NT2/D1 (cell line): ENCODE measurements at regions not wholly inside any gene's neighbourhood (a gene's known extent, or its start where the extent isn't known, plus 50 kb on each side); places are given as distances from the start of the nearest gene placed in this dataset.

Experiments
- DNase-seq: peaks from one replicate; pipeline ENCODE4 v3.0.0-alpha.2; 2011; ENCODE audit warnings: low read depth, low spot score
- H3K27me3 ChIP-seq: 2 replicates; pipeline ENCODE4 v1.6.0; 2011; ENCODE audit warnings: mild to moderate bottlenecking; ENCODE audit not compliant: insufficient read length, insufficient read depth
- H3K36me3 ChIP-seq: 2 replicates; pipeline ENCODE4 v1.6.1; 2011; ENCODE audit warnings: mild to moderate bottlenecking, low read length, mixed read lengths; ENCODE audit not compliant: insufficient read depth, insufficient read length
- H3K4me1 ChIP-seq: 2 replicates; pipeline ENCODE4 v1.5.1; 2011; ENCODE audit not compliant: insufficient read depth, insufficient read length
- H3K4me3 ChIP-seq: 2 replicates; pipeline ENCODE4 v1.5.1; 2011; ENCODE audit warnings: low read depth; ENCODE audit not compliant: insufficient read length
- H3K9ac ChIP-seq: 2 replicates; pipeline ENCODE4 v1.6.0; 2011; ENCODE audit warnings: low read depth; ENCODE audit not compliant: insufficient read length
- H3K9me3 ChIP-seq: 2 replicates; pipeline ENCODE4 v1.5.1; 2011; ENCODE audit warnings: mild to moderate bottlenecking, low read length; ENCODE audit not compliant: insufficient read depth
- SUZ12 ChIP-seq: IDR thresholded peaks from 2 replicates; pipeline ENCODE4 v1.6.1; 2011; ENCODE audit not compliant: insufficient read length, insufficient read depth; ENCODE audit errors: extremely low read depth
- YY1 ChIP-seq: IDR thresholded peaks from 2 replicates; pipeline ENCODE4 v1.6.1; 2011; ENCODE audit not compliant: insufficient read length, insufficient read depth
- ZNF274 ChIP-seq: IDR thresholded peaks from 2 replicates; pipeline ENCODE4 v1.6.1; 2011; ENCODE audit warnings: mild to moderate bottlenecking, low read depth, low read length

DNA sequence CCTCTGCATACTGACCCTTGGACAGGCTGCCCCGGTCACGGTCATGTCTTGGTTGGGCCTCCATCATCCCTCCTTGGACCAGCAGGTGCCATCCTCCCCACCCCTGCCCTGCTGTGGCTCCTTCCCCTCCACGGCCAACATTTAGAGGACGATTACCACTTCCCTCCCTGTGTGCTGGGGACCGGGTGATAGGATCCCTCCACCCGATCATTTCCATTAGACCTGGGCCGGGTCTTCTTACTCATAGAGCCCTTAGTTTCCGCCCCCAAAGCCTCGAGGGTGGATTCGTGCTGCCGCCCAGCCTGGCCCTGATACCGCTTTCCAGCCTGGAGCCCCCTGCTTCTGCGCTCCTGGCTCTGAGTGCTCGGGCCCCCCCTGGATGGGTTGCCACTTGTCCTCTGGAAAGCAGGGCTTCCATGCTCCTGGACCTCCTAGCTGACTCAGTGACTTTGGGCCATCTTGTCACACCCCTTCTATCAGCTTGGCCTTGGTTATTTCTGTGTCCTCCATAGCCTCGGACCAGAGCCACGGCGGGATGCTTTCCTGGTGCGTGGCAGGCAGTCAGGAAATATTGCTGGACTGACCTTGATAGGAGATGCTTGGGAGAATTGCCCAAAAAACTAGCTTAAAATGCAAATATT is 171.4 kb downstream of the SEC14L1 start:
- DNase-seq, result no peak
- H3K36me3 ChIP-seq, result peaks cover 20% of the 10 kb centered on the region
- H3K4me1 ChIP-seq, result peaks cover 28% of the 10 kb centered on the region
- TF ChIP-seq ZNF274, result no peak
- no peak for TF ChIP-seq SUZ12
- TF ChIP-seq YY1, result no peak
- no peak overlapping the region for H3K4me3 ChIP-seq
- H3K27me3 ChIP-seq, result no peaks in the 10 kb centered on the region
- no peaks in the 10 kb centered on the region for H3K9me3 ChIP-seq
- H3K9ac ChIP-seq, result no peak overlapping the region

GRCh38 chr17:77312786-77313599 is 172.2 kb downstream of the SEC14L1 start:
- no peak for DNase-seq
- TF ChIP-seq ZNF274, result no peak
- TF ChIP-seq SUZ12, result no peak
- peaks cover 20% of the 10 kb centered on the region for H3K36me3 ChIP-seq
- peaks cover 30% of the 10 kb centered on the region for H3K4me1 ChIP-seq
- peak overlapping the region; percentile 37 for H3K9ac ChIP-seq
- no peaks in the 10 kb centered on the region for H3K27me3 ChIP-seq
- no peaks in the 10 kb centered on the region for H3K9me3 ChIP-seq
- H3K4me3 ChIP-seq, result no peak overlapping the region

- no peak for TF ChIP-seq ZNF274
- TF ChIP-seq SUZ12, result no peak
- TF ChIP-seq YY1, result no peak
- Histone ChIP-seq H3K9me3 (no peaks in the 10 kb centered on the region), H3K4me1 (peaks cover 34% of the 10 kb centered on the region), H3K9ac (no peak overlapping the region), H3K36me3 (peaks cover 17% of the 10 kb centered on the region), H3K27me3 (no peaks in the 10 kb centered on the region), H3K4me3 (no peak overlapping the region)
- no peak for DNase-seq
Observed at GRCh38 chr17:77313831-77314230, 173.1 kb downstream of the SEC14L1 start.

GRCh38 chr17:77314601-77315000 is 173.8 kb downstream of the SEC14L1 start:
- H3K9ac ChIP-seq, result no peak overlapping the region
- H3K27me3 ChIP-seq, result no peaks in the 10 kb centered on the region
- no peaks in the 10 kb centered on the region for H3K9me3 ChIP-seq
- H3K4me1 ChIP-seq, result peaks cover 42% of the 10 kb centered on the region
- H3K4me3 ChIP-seq, result no peak overlapping the region
- peaks cover 17% of the 10 kb centered on the region for H3K36me3 ChIP-seq
- no peak for DNase-seq
- TF ChIP-seq ZNF274, result no peak
- no peak for TF ChIP-seq YY1
- TF ChIP-seq SUZ12, result no peak

- H3K4me3 ChIP-seq, result no peak overlapping the region
- H3K36me3 ChIP-seq, result peaks cover 17% of the 10 kb centered on the region
- no peaks in the 10 kb centered on the region for H3K27me3 ChIP-seq
- peaks cover 42% of the 10 kb centered on the region for H3K4me1 ChIP-seq
- no peaks in the 10 kb centered on the region for H3K9me3 ChIP-seq
- H3K9ac ChIP-seq, result no peak overlapping the region
- DNase-seq, result no peak
- no peak for TF ChIP-seq ZNF274
- TF ChIP-seq SUZ12, result no peak
- no peak for TF ChIP-seq YY1
Observed at GRCh38 chr17:77315010-77315409, 174.2 kb downstream of the SEC14L1 start.

- no peak for DNase-seq
- H3K9me3 ChIP-seq, result no peaks in the 10 kb centered on the region
- H3K4me3 ChIP-seq, result no peak overlapping the region
- TF ChIP-seq SUZ12, result no peak
- H3K4me1 ChIP-seq, result peaks cover 46% of the 10 kb centered on the region
- H3K36me3 ChIP-seq, result peaks cover 15% of the 10 kb centered on the region
- H3K9ac ChIP-seq, result peak overlapping the region; percentile 69
- no peaks in the 10 kb centered on the region for H3K27me3 ChIP-seq
Observed at GRCh38 chr17:77315551-77316190, 174.9 kb downstream of the SEC14L1 start.

DNA sequence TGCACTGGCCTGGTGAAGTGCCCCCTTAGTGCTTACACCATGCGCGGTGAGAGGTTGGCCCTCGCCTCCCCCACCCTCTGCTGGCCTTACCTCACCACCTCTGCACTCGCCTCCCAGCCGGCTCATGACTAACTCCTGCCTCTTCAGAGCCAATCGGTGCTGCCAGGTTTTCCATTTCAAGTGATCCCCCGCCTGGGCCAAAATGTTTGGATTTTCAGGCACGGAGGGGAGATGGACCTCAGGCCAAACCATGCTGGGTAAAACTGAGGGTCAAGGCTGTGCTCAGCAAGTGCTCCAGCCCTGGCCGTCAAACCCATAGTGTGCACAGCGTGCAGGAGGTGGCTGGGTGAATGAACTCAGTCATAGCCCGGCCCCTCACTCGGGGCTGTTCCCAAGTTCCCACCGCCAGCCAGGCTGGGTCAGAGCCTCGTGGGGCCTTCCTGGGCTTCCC is 175.4 kb downstream of the SEC14L1 start:
- H3K27me3 ChIP-seq, result no peaks in the 10 kb centered on the region
- peak; percentile 39 for DNase-seq
- H3K9ac ChIP-seq, result peak overlapping the region; percentile 69
- TF ChIP-seq ZNF274 (no peak), YY1 (no peak), SUZ12 (no peak)
- H3K4me3 ChIP-seq, result peak overlapping the region; percentile 16
- H3K9me3 ChIP-seq, result no peaks in the 10 kb centered on the region
- H3K4me1 ChIP-seq, result peaks cover 48% of the 10 kb centered on the region
- H3K36me3 ChIP-seq, result peaks cover 13% of the 10 kb centered on the region
